B cell (primary cell): ENCODE measurements at regions not wholly inside any gene's neighbourhood (a gene's known extent, or its start where the extent isn't known, plus 50 kb on each side); places are given as distances from the start of the nearest gene placed in this dataset.

ENCODE experiments used
- ATAC-seq: fragments of 200-7000 bp; cut with Tn5 transposase; one replicate; pipeline ENCODE4 v1.10.0; 2021; ENCODE audit warnings: low read depth, mild to moderate bottlenecking, moderate number of reproducible peaks, moderate library complexity
- CTCF ChIA-PET: fragments of 350-600 bp; sonication (Branson Sonifier 250); formaldehyde crosslinking; loops from one replicate; lab custom pipeline; 2021; ENCODE audit warnings: antibody characterized with exemption, inconsistent platforms; lab: Charles Lee
- POLR2A ChIA-PET: fragments of 350-600 bp; sonication (Branson Sonifier 250); formaldehyde crosslinking; loops from one replicate; lab custom pipeline; 2021; ENCODE audit warnings: antibody characterized with exemption; lab: Charles Lee
- DNase-seq: peaks from one replicate; pipeline ENCODE4 v3.0.0; 2013
- H2AFZ ChIP-seq: 2 replicates; pipeline ENCODE4 v1.6.1; 2012; ENCODE audit warnings: mild to moderate bottlenecking, low read depth, low read length; ENCODE audit not compliant: insufficient read depth, poor library complexity, severe bottlenecking
- H3K27ac ChIP-seq, 2 donors: 1 replicate in 1 of 2; 2 replicates in 1 of 2; pipeline ENCODE4 v1.5.1; 2012 to 2013; ENCODE audit warnings: low read length in 2 of 2, mild to moderate bottlenecking in 2 of 2, moderate library complexity in 1 of 2
- H3K27me3 ChIP-seq, 4 experiments: fragments of 200-600 bp in 1 of 4; sonication (generic) in 1 of 4; replicated peaks in 1 of 4; 1 replicate in 2 of 4; 2 replicates in 2 of 4; pipeline versions ENCODE4 v1.6.1 to v1.7.0; 2013 to 2016; ENCODE audit warnings: low read length in 3 of 4, mild to moderate bottlenecking in 2 of 4, mixed read lengths in 1 of 4, moderate library complexity in 1 of 4; ENCODE audit not compliant: insufficient read depth in 4 of 4, control insufficient read depth in 3 of 4; ENCODE audit errors: control extremely low read depth in 1 of 4
- H3K36me3 ChIP-seq, 2 experiments: replicated peaks in 1 of 2; 1 replicate in 1 of 2; 2 replicates in 1 of 2; pipeline versions ENCODE4 v1.6.1 to v1.7.1; 2013; ENCODE audit warnings: low read length in 1 of 2; ENCODE audit not compliant: insufficient read depth in 2 of 2, control insufficient read depth in 1 of 2; ENCODE audit errors: control extremely low read depth in 1 of 2, extremely low read depth in 1 of 2
- H3K4me1 ChIP-seq, 2 donors: fragments of 200-600 bp in 1 of 2; sonication (generic) in 1 of 2; 1 replicate in 1 of 2; 2 replicates in 1 of 2; pipeline versions ENCODE4 v1.5.1 to v1.6.1; 2013 to 2017; ENCODE audit warnings: low read length in 2 of 2; ENCODE audit not compliant: control insufficient read depth in 2 of 2, insufficient read depth in 2 of 2
- H3K4me2 ChIP-seq: replicated peaks from 2 replicates; pipeline ENCODE3; 2012; ENCODE audit warnings: mild to moderate bottlenecking, low read depth, low read length; ENCODE audit not compliant: poor library complexity, severe bottlenecking
- H3K4me3 ChIP-seq, 5 experiments: fragments of 200-600 bp in 1 of 5; sonication (generic) in 1 of 5; 1 replicate in 3 of 5; 2 replicates in 2 of 5; pipeline versions ENCODE4 v1.5.1 to v1.7.0; 2011 to 2016; ENCODE audit warnings: low read length in 4 of 5, mild to moderate bottlenecking in 4 of 5, low read depth in 2 of 5, control low read depth in 1 of 5, moderate library complexity in 1 of 5; ENCODE audit not compliant: insufficient read depth in 1 of 5; ENCODE audit errors: control extremely low read depth in 1 of 5, extremely low read depth in 1 of 5
- H3K79me2 ChIP-seq: fragments of 200-600 bp; sonication (generic); one replicate; pipeline ENCODE4 v1.6.0; 2016; ENCODE audit warnings: low read length; ENCODE audit not compliant: control insufficient read depth, insufficient read depth
- H3K9ac ChIP-seq: fragments of 200-600 bp; sonication (generic); 2 replicates; pipeline ENCODE4 v1.6.1; 2017; ENCODE audit warnings: mild to moderate bottlenecking, low read length, moderate library complexity
- H3K9me3 ChIP-seq, 3 donors: one replicate each; pipeline versions ENCODE4 v1.6.1 to v1.7.1; 2013; ENCODE audit warnings: low read length in 2 of 3; ENCODE audit not compliant: control insufficient read depth in 2 of 3, insufficient read depth in 1 of 3; ENCODE audit errors: control extremely low read depth in 1 of 3
- H4K20me1 ChIP-seq: 2 replicates; pipeline ENCODE4 v1.6.0; 2012; ENCODE audit warnings: mild to moderate bottlenecking, low read length; ENCODE audit not compliant: insufficient read depth, control insufficient read depth, poor library complexity, severe bottlenecking
- H3K27ac Mint-ChIP-seq: one replicate; pipeline ENCODE4 v1.8.0; 2021; ENCODE audit warnings: mixed read lengths
- H3K27me3 Mint-ChIP-seq: one replicate; pipeline ENCODE4 v1.8.0; 2021; ENCODE audit warnings: mixed read lengths
- H3K4me1 Mint-ChIP-seq: one replicate; pipeline ENCODE4 v1.8.0; 2021; ENCODE audit warnings: mixed read lengths
- H3K4me3 Mint-ChIP-seq: one replicate; pipeline ENCODE4 v1.8.0; 2021; ENCODE audit warnings: mixed read lengths
- H3K9me3 Mint-ChIP-seq: one replicate; pipeline ENCODE4 v1.8.0; 2022; ENCODE audit warnings: mixed read lengths; ENCODE audit not compliant: insufficient read depth
- CTCF ChIP-seq: fragments of 200-600 bp; IDR thresholded peaks from one replicate; pipeline ENCODE4 v1.8.0; 2022; ENCODE audit warnings: antibody characterized with exemption, mild to moderate bottlenecking
- EZH2 ChIP-seq: IDR thresholded peaks from 2 replicates; pipeline ENCODE4 v1.6.1; 2012; ENCODE audit warnings: borderline replicate concordance, low read depth, mild to moderate bottlenecking, moderate library complexity, low read length; ENCODE audit not compliant: insufficient read depth, poor library complexity, severe bottlenecking
- WGBS: methylation state at CpG from one replicate; pipeline ENCODE4 v1.1.5; 2013; ENCODE audit warnings: missing lambda C conversion rate; ENCODE audit not compliant: insufficient coverage; 5-methylcytosine and 5-hydroxymethylcytosine counted together
- intact Hi-C: fragments of 100-400 bp; cut with micrococcal nuclease; formaldehyde crosslinking; loops from one replicate; pipeline ENCODE4 v1.10.0; 2022

- no peaks in the 10 kb centered on the region for H3K27me3 ChIP-seq
- POLR2A ChIA-PET = no interaction called here
- H3K4me1 ChIP-seq = no peaks in the 10 kb centered on the region
- no peak overlapping the region for H3K27ac ChIP-seq
- H3K4me3 ChIP-seq = no peak overlapping the region
- no peak for TF ChIP-seq CTCF
- TF ChIP-seq EZH2 = no peak
- H3K4me1 Mint-ChIP-seq = no peaks in the 10 kb centered on the region
- peaks cover 6% of the 10 kb centered on the region for H3K9me3 Mint-ChIP-seq
- H3K4me2 ChIP-seq = no peak overlapping the region
- no peak for ATAC-seq
- WGBS = 6% methylated on average over 2 of the region's 2 CpGs
- H3K79me2 ChIP-seq = no peaks in the 10 kb centered on the region
- H4K20me1 ChIP-seq = no peaks in the 10 kb centered on the region
- H3K9me3 ChIP-seq = peaks cover 0 to 8% (median 0%) of the 10 kb centered on the region in 3 donors
- no peak overlapping the region for H3K4me3 Mint-ChIP-seq
- no peaks in the 10 kb centered on the region for H3K27me3 Mint-ChIP-seq
- CTCF ChIA-PET = no interaction called here
- intact Hi-C loops = no loop called here
- no peak overlapping the region for H3K9ac ChIP-seq
- no peak overlapping the region for H2AFZ ChIP-seq
- no peaks in the 10 kb centered on the region for H3K36me3 ChIP-seq
- DNase-seq = no peak
- no peak overlapping the region for H3K27ac Mint-ChIP-seq
Measured at GRCh38 chr3:84836961-84837360, 121.8 kb upstream of the CADM2 start.

GRCh38 chr3:84877092-84877491 lies 81.7 kb upstream of the CADM2 start:
- H3K27me3 ChIP-seq = no peaks in the 10 kb centered on the region
- H3K4me1 Mint-ChIP-seq = no peaks in the 10 kb centered on the region
- no peak overlapping the region for H3K9ac ChIP-seq
- no peaks in the 10 kb centered on the region for H3K9me3 ChIP-seq
- H3K4me3 Mint-ChIP-seq = no peak overlapping the region
- intact Hi-C loops = no loop called here
- no peak overlapping the region for H3K4me2 ChIP-seq
- H3K9me3 Mint-ChIP-seq = peaks cover 5% of the 10 kb centered on the region
- no peaks in the 10 kb centered on the region for H3K27me3 Mint-ChIP-seq
- POLR2A ChIA-PET = no interaction called here
- H3K4me3 ChIP-seq = no peak overlapping the region
- ATAC-seq = no peak
- H2AFZ ChIP-seq = no peak overlapping the region
- no peaks in the 10 kb centered on the region for H3K36me3 ChIP-seq
- no peak overlapping the region for H3K27ac ChIP-seq
- no peak for DNase-seq
- H3K79me2 ChIP-seq = no peaks in the 10 kb centered on the region
- WGBS = no CpG with 5 or more reads among the region's 3 CpGs
- H3K27ac Mint-ChIP-seq = no peak overlapping the region
- no peak for TF ChIP-seq EZH2
- TF ChIP-seq CTCF = no peak
- CTCF ChIA-PET = no interaction called here
- H3K4me1 ChIP-seq = no peaks in the 10 kb centered on the region
- no peaks in the 10 kb centered on the region for H4K20me1 ChIP-seq
